ENCODE measurements at regions not wholly inside any gene's neighbourhood (a gene's known extent, or its start where the extent isn't known, plus 50 kb on each side); places are given as distances from the start of the nearest gene placed in this dataset.

DNA sequence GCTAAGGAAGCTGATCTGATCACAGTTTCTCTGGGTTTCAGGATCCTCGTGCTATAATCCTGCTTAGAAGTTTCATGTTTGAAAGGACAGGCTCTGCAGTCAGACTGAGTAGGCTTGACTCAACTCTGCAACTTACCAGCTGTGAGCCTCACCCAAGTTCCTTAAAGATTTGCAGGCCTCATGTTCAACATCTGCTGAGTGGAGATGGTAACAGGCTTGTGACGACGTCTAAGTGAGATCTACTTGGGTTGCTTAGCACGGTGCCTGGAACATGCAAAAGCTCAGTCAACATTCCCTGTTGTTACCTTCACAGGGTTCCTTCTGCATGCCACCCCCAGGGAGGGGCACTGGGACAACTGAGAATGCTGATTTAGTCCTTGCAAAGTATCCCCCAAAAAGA is 164.2 kb downstream of the C1D start:
- no peaks in the 10 kb centered on the region for H3K4me1 ChIP-seq (ENCODE audit: control insufficient read depth, extremely low read depth, insufficient read depth, low read length)
- H3K79me2 ChIP-seq (ENCODE audit: control insufficient read depth, insufficient read depth, low read length) = no peaks in the 10 kb centered on the region
- H2AFZ ChIP-seq (ENCODE audit: low read depth, low read length) = no peak overlapping the region
- no peaks in the 10 kb centered on the region for H3K36me3 ChIP-seq (ENCODE audit: control insufficient read depth in 2 of 2, extremely low read depth in 1 of 2, insufficient read depth in 2 of 2, low read length in 2 of 2)
- no peak for TF ChIP-seq FOS (IDR thresholded peaks at IDR 0.05; ENCODE audit: borderline replicate concordance, insufficient read depth, low read length)
- TF ChIP-seq JUN (IDR thresholded peaks at IDR 0.05; ENCODE audit: borderline replicate concordance, insufficient read depth, insufficient read length, low read depth) = no peak
- TF ChIP-seq, protein P1, sequence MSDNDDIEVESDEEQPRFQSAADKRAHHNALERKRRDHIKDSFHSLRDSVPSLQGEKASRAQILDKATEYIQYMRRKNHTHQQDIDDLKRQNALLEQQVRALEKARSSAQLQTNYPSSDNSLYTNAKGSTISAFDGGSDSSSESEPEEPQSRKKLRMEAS (IDR thresholded peaks at IDR 0.05; ENCODE audit: insufficient read depth, insufficient read length) = no peak
- TF ChIP-seq, protein P2, sequence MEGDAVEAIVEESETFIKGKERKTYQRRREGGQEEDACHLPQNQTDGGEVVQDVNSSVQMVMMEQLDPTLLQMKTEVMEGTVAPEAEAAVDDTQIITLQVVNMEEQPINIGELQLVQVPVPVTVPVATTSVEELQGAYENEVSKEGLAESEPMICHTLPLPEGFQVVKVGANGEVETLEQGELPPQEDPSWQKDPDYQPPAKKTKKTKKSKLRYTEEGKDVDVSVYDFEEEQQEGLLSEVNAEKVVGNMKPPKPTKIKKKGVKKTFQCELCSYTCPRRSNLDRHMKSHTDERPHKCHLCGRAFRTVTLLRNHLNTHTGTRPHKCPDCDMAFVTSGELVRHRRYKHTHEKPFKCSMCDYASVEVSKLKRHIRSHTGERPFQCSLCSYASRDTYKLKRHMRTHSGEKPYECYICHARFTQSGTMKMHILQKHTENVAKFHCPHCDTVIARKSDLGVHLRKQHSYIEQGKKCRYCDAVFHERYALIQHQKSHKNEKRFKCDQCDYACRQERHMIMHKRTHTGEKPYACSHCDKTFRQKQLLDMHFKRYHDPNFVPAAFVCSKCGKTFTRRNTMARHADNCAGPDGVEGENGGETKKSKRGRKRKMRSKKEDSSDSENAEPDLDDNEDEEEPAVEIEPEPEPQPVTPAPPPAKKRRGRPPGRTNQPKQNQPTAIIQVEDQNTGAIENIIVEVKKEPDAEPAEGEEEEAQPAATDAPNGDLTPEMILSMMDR (IDR thresholded peaks at IDR 0.05; ENCODE audit: extremely low read depth in 1 of 2, insufficient read depth in 1 of 2, low read depth in 1 of 2, low read length in 2 of 2) = no peak
- no TSS peak for BruUV-seq (replicated peaks)
- FAIRE-seq (no peak), DNase-seq (ENCODE audit: low read depth, low spot score) (no peak)
- H4K20me1 ChIP-seq (replicated peaks; ENCODE audit: control insufficient read depth, extremely low read depth, insufficient read depth, low read length) = no peaks in the 10 kb centered on the region
- no peak overlapping the region for H3K4me3 ChIP-seq (replicated peaks in 1 of 3; ENCODE audit: insufficient read depth in 1 of 3, low read depth in 1 of 3, low read length in 3 of 3)
- intact Hi-C loops (cut with micrococcal nuclease) = no loop called here
- CTCF ChIA-PET = no interaction called here
- H3K27ac ChIP-seq (ENCODE audit: insufficient read depth, low read depth, low read length) = no peak overlapping the region
- no peaks in the 10 kb centered on the region for H3K9me1 ChIP-seq (replicated peaks; ENCODE audit: control insufficient read depth, extremely low read depth, insufficient read depth, low read length)
- H3K27me3 ChIP-seq (ENCODE audit: control insufficient read depth in 2 of 2, insufficient read depth in 2 of 2, low read length in 2 of 2) = no peaks in the 10 kb centered on the region
- no peak overlapping the region for H3K9ac ChIP-seq (replicated peaks; ENCODE audit: extremely low read depth, insufficient read depth, low read length)
- H3K9me3 ChIP-seq (replicated peaks; ENCODE audit: control insufficient read depth, insufficient read depth, low read length) = no peaks in the 10 kb centered on the region
- no peak overlapping the region for H3K4me2 ChIP-seq (ENCODE audit: insufficient read depth, low read length)
- dilution Hi-C loops (cut with MboI; ENCODE audit: extremely low pct_ligation_motif_present, low sequenced_read_pairs) = no loop called here
- POLR2A ChIA-PET = no interaction called here

DNA sequence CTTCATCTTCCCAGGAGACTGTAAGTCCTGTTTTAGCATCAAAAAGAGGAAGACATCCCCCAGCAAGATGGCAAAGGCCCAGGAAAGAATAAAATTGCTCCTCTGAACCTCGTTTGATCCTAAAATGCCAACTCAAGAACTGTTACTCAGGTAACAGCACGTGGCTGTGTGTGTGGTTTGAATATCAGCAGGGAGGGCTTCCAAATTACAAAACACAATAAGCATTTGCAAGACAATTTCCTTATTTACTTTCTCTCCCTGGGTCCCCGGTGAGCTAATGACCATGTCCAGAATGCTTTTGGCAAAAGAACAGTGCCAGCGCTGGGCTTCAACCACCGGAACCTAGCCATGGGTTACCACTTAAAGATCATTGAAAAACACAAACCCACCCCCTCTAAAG is 163.6 kb downstream of the C1D start:
- FAIRE-seq (no peak), DNase-seq (ENCODE audit: low read depth, low spot score) (no peak)
- Histone ChIP-seq H3K27me3 (ENCODE audit: control insufficient read depth in 2 of 2, insufficient read depth in 2 of 2, low read length in 2 of 2) (no peaks in the 10 kb centered on the region), H3K9ac (replicated peaks; ENCODE audit: extremely low read depth, insufficient read depth, low read length) (no peak overlapping the region), H3K36me3 (ENCODE audit: control insufficient read depth in 2 of 2, extremely low read depth in 1 of 2, insufficient read depth in 2 of 2, low read length in 2 of 2) (no peaks in the 10 kb centered on the region), H3K4me1 (ENCODE audit: control insufficient read depth, extremely low read depth, insufficient read depth, low read length) (no peaks in the 10 kb centered on the region), H3K27ac (ENCODE audit: insufficient read depth, low read depth, low read length) (no peak overlapping the region), H3K9me3 (replicated peaks; ENCODE audit: control insufficient read depth, insufficient read depth, low read length) (no peaks in the 10 kb centered on the region), H4K20me1 (replicated peaks; ENCODE audit: control insufficient read depth, extremely low read depth, insufficient read depth, low read length) (no peaks in the 10 kb centered on the region), H3K4me2 (ENCODE audit: insufficient read depth, low read length) (no peak overlapping the region), H3K79me2 (ENCODE audit: control insufficient read depth, insufficient read depth, low read length) (no peaks in the 10 kb centered on the region), H3K9me1 (replicated peaks; ENCODE audit: control insufficient read depth, extremely low read depth, insufficient read depth, low read length) (no peaks in the 10 kb centered on the region), H2AFZ (ENCODE audit: low read depth, low read length) (no peak overlapping the region), H3K4me3 (replicated peaks in 1 of 3; ENCODE audit: insufficient read depth in 1 of 3, low read depth in 1 of 3, low read length in 3 of 3) (no peak overlapping the region)
- dilution Hi-C loops (cut with MboI; ENCODE audit: extremely low pct_ligation_motif_present, low sequenced_read_pairs) (no loop called here), intact Hi-C loops (cut with micrococcal nuclease) (no loop called here)
- ChIA-PET CTCF (no interaction called here), POLR2A (no interaction called here)
- no TSS peak for BruUV-seq (replicated peaks)
- TF ChIP-seq, protein P2 (IDR thresholded peaks at IDR 0.05; ENCODE audit: extremely low read depth in 1 of 2, insufficient read depth in 1 of 2, low read depth in 1 of 2, low read length in 2 of 2) = no peak
- TF ChIP-seq POLR2AphosphoS5 (IDR thresholded peaks at IDR 0.05; ENCODE audit: insufficient read depth, low read depth, low read length) (no peak), GATA2 (IDR thresholded peaks at IDR 0.05; ENCODE audit: insufficient read depth, insufficient read length, low read depth, low read length) (no peak)
